Tibial artery (tissue), 4 donors: ENCODE measurements at regions not wholly inside any gene's neighbourhood (a gene's known extent, or its start where the extent isn't known, plus 50 kb on each side); places are given as distances from the start of the nearest gene placed in this dataset.
"Not testable (repeated sequence)": the region's sequence is repeated elsewhere in the genome, so short reads cannot be mapped to it uniquely, and the experiment has no call there.

ENCODE experiments used
- DNase-seq, 2 donors: peaks; one replicate each; pipeline ENCODE4 v3.0.0-alpha.2; 2019
- H3K27ac ChIP-seq, 2 donors: fragments of 200-600 bp; sonication (generic) in 1 of 2; 1 replicate in 1 of 2; 2 replicates in 1 of 2; pipeline ENCODE4 v1.5.1; 2018 to 2019; ENCODE audit warnings: mild to moderate bottlenecking in 1 of 2
- H3K27me3 ChIP-seq, 2 donors: fragments of 200-600 bp; sonication (generic) in 1 of 2; one replicate each; pipeline versions ENCODE4 v1.5.1 to v1.6.0; 2016 to 2019
- H3K36me3 ChIP-seq, 3 donors: fragments of 200-600 bp; sonication (generic) in 2 of 3; one replicate each; pipeline ENCODE4 v1.5.1; 2016 to 2019; ENCODE audit warnings: mild to moderate bottlenecking in 2 of 3
- H3K4me1 ChIP-seq, 4 donors: fragments of 200-600 bp; sonication (generic) in 2 of 4; 1 replicate in 3 of 4; 2 replicates in 1 of 4; pipeline ENCODE4 v1.5.1; 2016 to 2019
- H3K4me3 ChIP-seq, 2 donors: fragments of 200-600 bp; sonication (generic) in 1 of 2; 1 replicate in 1 of 2; 2 replicates in 1 of 2; pipeline ENCODE4 v1.5.1; 2018 to 2019; ENCODE audit warnings: mild to moderate bottlenecking in 2 of 2
- H3K9me3 ChIP-seq, 3 donors: fragments of 200-600 bp; sonication (generic) in 1 of 3; one replicate each; pipeline ENCODE4 v1.5.1; 2016 to 2019
- intact Hi-C: fragments of 100-400 bp; cut with DNase I; formaldehyde crosslinking; loops from one replicate; pipeline ENCODE4 v1.15.0; 2023; ENCODE audit warnings: low total_unique reads
- TF ChIP-seq, protein P1 (sequence below), 2 experiments: fragments of 200-600 bp in 1 of 2; fragments of 450-650 bp in 1 of 2; IDR thresholded peaks; one replicate each; pipeline ENCODE4 v1.5.1; 2017 to 2019; ENCODE audit warnings: antibody characterized with exemption in 2 of 2, mild to moderate bottlenecking in 1 of 2, moderate library complexity in 1 of 2

GRCh38 chr11:33443684-33444083 lies 186.5 kb downstream of the HIPK3 start:
- H3K4me3 ChIP-seq, result no peak overlapping the region
- no peak overlapping the region for H3K27ac ChIP-seq
- TF ChIP-seq, protein P1, sequence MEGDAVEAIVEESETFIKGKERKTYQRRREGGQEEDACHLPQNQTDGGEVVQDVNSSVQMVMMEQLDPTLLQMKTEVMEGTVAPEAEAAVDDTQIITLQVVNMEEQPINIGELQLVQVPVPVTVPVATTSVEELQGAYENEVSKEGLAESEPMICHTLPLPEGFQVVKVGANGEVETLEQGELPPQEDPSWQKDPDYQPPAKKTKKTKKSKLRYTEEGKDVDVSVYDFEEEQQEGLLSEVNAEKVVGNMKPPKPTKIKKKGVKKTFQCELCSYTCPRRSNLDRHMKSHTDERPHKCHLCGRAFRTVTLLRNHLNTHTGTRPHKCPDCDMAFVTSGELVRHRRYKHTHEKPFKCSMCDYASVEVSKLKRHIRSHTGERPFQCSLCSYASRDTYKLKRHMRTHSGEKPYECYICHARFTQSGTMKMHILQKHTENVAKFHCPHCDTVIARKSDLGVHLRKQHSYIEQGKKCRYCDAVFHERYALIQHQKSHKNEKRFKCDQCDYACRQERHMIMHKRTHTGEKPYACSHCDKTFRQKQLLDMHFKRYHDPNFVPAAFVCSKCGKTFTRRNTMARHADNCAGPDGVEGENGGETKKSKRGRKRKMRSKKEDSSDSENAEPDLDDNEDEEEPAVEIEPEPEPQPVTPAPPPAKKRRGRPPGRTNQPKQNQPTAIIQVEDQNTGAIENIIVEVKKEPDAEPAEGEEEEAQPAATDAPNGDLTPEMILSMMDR (IDR thresholded peaks at IDR 0.05), result no peak
- no peaks in the 10 kb centered on the region for H3K36me3 ChIP-seq
- peaks cover 0 to 10% (median 4%) of the 10 kb centered on the region in 4 donors for H3K4me1 ChIP-seq
- H3K27me3 ChIP-seq, result no peaks in the 10 kb centered on the region
- intact Hi-C loops, result no loop called here
- no peaks in the 10 kb centered on the region for H3K9me3 ChIP-seq
- DNase-seq, result no peak

DNA sequence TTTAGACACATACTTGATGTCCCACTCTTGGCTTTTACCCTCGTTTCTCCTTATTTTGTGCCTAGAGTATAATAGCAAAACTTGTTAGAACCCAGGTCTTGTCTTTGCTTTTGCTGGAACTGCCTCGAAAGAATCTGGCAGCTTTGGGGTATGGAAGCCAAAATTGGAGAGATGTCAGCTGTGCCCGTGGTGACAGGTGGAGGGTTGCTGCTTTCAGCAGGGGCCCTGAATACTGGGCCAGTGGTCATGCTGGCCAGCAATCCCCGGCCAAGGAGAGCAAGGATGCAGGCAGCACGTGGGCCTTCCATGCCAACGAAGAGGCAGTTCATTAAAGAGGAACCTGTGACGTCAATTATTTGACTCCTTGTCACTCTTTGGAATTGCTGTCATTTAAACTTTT lies 181.1 kb downstream of the HIPK3 start:
- Histone ChIP-seq H3K4me3 (no peak overlapping the region), H3K27ac (no peak overlapping the region), H3K27me3 (no peaks in the 10 kb centered on the region), H3K36me3 (no peaks in the 10 kb centered on the region), H3K4me1 (no peaks in the 10 kb centered on the region), H3K9me3 (peaks cover 0 to 7% (median 6%) of the 10 kb centered on the region in 3 donors)
- TF ChIP-seq, protein P1 (IDR thresholded peaks at IDR 0.05), result no peak
- DNase-seq, result no peak
- intact Hi-C loops, result no loop called here

GRCh38 chr11:33437529-33437928 lies 180.3 kb downstream of the HIPK3 start:
- Histone ChIP-seq H3K4me1 (no peaks in the 10 kb centered on the region), H3K4me3 (no peak overlapping the region), H3K9me3 (peaks cover 0 to 7% (median 6%) of the 10 kb centered on the region in 3 donors), H3K27me3 (no peaks in the 10 kb centered on the region), H3K36me3 (no peaks in the 10 kb centered on the region), H3K27ac (no peak overlapping the region)
- TF ChIP-seq, protein P1 (IDR thresholded peaks at IDR 0.05), result no peak
- intact Hi-C loops, result no loop called here
- DNase-seq, result no peak

DNA sequence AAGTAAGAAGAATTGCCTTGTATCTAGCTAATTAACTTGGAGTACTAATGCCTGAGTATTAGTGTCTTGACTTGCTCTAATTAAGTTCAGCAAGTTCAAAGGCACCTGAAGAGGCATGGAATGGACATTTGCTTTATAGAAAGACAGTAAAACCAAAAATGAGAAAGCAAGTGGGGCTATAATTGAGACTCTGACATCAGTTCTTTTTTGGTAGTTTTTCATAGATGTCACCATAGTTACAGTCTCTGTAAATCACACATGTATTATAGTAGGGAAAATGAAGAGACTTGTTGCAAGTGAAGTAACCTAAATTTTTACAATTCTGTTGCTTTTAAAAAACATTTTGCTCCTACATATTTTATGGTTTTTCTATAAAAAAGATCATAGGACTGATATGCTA lies 178.0 kb downstream of the HIPK3 start:
- TF ChIP-seq, protein P1 (IDR thresholded peaks at IDR 0.05), result no peak
- H3K4me1 ChIP-seq, result no peaks in the 10 kb centered on the region
- intact Hi-C loops, result no loop called here
- H3K9me3 ChIP-seq, result peaks cover 0 to 7% (median 6%) of the 10 kb centered on the region in 3 donors
- peaks cover 0 to 6% of the 10 kb centered on the region in 2 donors for H3K27me3 ChIP-seq
- H3K36me3 ChIP-seq, result no peaks in the 10 kb centered on the region
- no peak overlapping the region for H3K4me3 ChIP-seq
- no peak overlapping the region for H3K27ac ChIP-seq
- no peak for DNase-seq

GRCh38 chr11:33434294-33434693 lies 177.1 kb downstream of the HIPK3 start:
- Histone ChIP-seq H3K4me3 (no peak overlapping the region), H3K9me3 (peaks cover 0 to 7% (median 6%) of the 10 kb centered on the region in 3 donors), H3K36me3 (no peaks in the 10 kb centered on the region), H3K27ac (no peak overlapping the region), H3K27me3 (peaks cover 0 to 6% of the 10 kb centered on the region in 2 donors), H3K4me1 (no peaks in the 10 kb centered on the region)
- intact Hi-C loops, result no loop called here
- TF ChIP-seq, protein P1 (IDR thresholded peaks at IDR 0.05), result no peak
- DNase-seq, result no peak

- not testable (repeated sequence) for H3K27ac ChIP-seq
Measured at GRCh38 chr11:33428435-33428834, 171.3 kb downstream of the HIPK3 start.

More at GRCh38 chr11:33428435-33428834, 171.3 kb downstream of the HIPK3 start:
- DNase-seq, H3K4me1 ChIP-seq, H3K9me3 ChIP-seq, intact Hi-C loops, H3K27me3 ChIP-seq, H3K36me3 ChIP-seq, H3K4me3 ChIP-seq: not testable (repeated sequence)
